Retinal pigment epithelial cell (primary cell): ENCODE measurements at regions not wholly inside any gene's neighbourhood (a gene's known extent, or its start where the extent isn't known, plus 50 kb on each side); places are given as distances from the start of the nearest gene placed in this dataset.
A peak's percentile ranks its signal among the peaks of the same experiment; 100 is the strongest.

Source experiments
- DNase-seq: peaks from one replicate; pipeline ENCODE4 v3.0.0-alpha.2; 2010; ENCODE audit warnings: low read depth
- H3K4me3 ChIP-seq: 2 replicates; pipeline ENCODE4 v1.5.1; 2011; ENCODE audit warnings: mild to moderate bottlenecking, low read length, control low read depth, moderate library complexity
- TF ChIP-seq, protein P1 (sequence below): conservative IDR thresholded peaks from 2 replicates; pipeline ENCODE4 v1.5.1; 2011; ENCODE audit warnings: low read depth, low read length, control low read depth, inconsistent platforms

DNA sequence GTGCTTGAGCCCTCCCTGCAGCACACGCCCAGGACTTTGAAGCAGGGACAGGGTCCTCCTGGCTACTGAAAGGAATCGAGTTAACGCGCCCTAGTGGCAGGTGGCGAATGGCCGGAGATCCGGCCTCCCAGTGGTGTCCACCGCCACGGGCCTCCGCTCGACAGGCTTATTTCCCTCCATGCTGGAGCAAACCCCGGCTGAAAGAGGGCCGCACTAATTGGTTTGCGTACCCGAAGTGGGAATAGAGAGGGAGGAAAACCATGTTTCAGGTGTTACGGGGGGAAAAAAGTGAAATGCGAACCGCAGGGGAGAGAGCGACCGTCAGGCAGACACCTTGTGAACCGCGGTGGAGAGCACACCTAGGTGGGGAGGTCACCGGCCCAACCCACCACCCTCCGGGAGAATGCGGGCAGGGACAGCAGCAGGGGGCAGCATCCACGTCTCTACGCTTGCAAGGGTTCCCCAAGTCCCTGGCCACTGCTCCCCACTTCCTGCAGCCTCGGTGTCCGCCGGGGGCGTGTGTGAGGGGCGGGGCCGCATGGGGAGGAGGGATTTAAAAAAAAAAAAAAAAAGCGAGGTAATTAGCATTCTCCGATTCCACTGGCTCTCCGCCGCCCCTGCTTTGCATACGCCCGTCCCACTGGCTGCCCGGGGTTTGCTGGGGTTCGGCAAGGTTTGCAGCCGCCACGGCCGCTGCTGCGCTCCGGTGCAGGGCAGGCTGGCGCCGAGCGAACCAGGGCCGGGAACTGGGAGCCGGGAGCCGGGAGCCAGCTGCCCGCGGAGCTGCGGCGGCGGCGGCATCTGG is 224.6 kb upstream of the CRY1 start:
- DNase-seq = peak; percentile 82
- TF ChIP-seq, protein P1, sequence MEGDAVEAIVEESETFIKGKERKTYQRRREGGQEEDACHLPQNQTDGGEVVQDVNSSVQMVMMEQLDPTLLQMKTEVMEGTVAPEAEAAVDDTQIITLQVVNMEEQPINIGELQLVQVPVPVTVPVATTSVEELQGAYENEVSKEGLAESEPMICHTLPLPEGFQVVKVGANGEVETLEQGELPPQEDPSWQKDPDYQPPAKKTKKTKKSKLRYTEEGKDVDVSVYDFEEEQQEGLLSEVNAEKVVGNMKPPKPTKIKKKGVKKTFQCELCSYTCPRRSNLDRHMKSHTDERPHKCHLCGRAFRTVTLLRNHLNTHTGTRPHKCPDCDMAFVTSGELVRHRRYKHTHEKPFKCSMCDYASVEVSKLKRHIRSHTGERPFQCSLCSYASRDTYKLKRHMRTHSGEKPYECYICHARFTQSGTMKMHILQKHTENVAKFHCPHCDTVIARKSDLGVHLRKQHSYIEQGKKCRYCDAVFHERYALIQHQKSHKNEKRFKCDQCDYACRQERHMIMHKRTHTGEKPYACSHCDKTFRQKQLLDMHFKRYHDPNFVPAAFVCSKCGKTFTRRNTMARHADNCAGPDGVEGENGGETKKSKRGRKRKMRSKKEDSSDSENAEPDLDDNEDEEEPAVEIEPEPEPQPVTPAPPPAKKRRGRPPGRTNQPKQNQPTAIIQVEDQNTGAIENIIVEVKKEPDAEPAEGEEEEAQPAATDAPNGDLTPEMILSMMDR = peak; percentile 47
- H3K4me3 ChIP-seq = peak overlapping the region; percentile 65

DNA sequence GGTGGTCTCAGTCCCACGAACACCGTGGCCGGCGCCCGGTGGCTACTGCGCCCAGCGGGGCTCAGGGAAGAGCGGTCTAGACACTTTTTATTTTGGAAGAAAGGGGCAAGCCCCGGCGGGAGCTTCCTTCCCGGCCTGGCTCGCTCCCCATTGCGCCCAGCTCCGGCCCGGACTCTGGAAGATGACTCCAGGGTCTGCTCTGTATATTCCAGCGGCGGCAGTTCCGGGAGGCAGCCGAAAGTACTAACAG is 225.1 kb upstream of the CRY1 start:
- TF ChIP-seq, protein P1 = no peak
- DNase-seq = no peak
- peak overlapping the region; percentile 65 for H3K4me3 ChIP-seq

GRCh38 chr12:107318806-107319532 is 225.6 kb upstream of the CRY1 start:
- H3K4me3 ChIP-seq = peak overlapping the region; percentile 65
- DNase-seq = no peak
- TF ChIP-seq, protein P1 = no peak

DNA sequence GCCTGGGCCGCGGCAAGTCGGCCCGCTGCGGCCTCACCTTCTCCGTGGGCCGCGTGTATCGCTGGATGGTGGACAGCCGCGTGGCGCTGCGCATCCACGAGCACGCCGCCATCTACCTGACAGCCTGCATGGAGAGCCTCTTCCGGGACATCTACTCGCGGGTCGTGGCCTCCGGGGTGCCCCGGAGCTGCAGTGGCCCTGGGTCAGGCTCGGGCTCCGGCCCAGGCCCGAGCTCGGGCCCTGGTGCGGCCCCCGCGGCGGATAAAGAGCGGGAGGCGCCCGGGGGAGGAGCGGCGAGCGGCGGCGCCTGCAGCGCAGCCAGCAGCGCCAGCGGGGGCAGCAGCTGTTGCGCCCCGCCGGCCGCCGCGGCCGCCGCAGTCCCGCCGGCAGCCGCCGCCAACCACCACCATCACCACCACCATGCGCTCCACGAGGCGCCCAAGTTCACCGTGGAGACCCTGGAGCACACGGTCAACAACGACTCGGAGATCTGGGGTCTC is 226.2 kb upstream of the CRY1 start:
- no peak for DNase-seq
- TF ChIP-seq, protein P1 = no peak
- peak overlapping the region; percentile 65 for H3K4me3 ChIP-seq

DNA sequence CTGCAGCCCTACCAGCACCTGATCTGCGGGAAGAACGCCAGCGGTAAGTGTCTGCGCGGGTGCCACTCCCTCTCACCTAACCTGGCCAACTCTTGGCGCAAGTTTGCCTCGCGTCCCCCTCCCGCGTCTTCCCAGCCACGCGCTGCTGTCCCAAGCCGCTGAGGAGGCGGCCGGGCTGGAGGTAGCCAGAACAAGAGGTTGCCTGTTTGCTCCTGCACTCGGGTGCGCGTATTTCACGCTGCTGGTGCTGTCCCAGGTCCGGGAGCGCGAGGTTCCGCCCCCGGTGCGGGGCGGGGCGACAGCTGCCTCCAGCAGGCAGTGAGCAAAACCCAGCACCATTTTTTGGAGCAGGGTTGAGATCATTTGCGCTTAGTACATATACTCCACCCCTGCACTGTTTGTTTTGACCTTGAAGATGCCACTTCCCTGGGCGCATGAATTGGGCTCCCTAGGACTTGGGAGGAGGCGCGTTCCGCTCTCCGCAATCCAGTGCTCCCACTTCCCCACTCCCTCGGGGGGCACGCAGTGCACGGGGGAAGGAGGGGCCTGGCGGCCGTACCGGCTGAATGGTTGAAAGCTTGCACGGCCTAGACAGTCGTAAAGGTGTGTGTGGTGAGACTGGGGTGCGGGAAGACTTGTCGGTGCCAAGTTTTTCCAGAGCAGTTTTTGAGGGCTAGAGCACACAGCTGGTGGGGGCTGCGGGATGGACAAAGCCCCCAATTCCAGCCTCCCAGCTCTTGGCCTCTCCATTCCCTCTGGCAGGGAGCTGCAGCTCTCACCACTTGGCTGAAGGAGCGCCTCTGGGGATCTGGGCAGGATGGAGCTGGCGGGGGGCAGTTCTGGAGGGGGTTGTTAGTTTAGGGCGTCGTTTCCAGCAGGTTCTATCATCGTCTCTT is 226.9 kb upstream of the CRY1 start:
- no peak for DNase-seq
- H3K4me3 ChIP-seq = peak overlapping the region; percentile 59
- TF ChIP-seq, protein P1 = no peak

- H3K4me3 ChIP-seq = peak overlapping the region; percentile 59
- DNase-seq = no peak
- TF ChIP-seq, protein P1 = no peak
Measured at GRCh38 chr12:107320929-107321631, 227.7 kb upstream of the CRY1 start.
